ENCODE measurements at regions not wholly inside any gene's neighbourhood (a gene's known extent, or its start where the extent isn't known, plus 50 kb on each side); places are given as distances from the start of the nearest gene placed in this dataset.

- Histone ChIP-seq H3K79me2 (ENCODE audit: insufficient read depth, low read length) (no peaks in the 10 kb centered on the region), H3F3A (ENCODE audit: low read depth) (no peaks in the 10 kb centered on the region), H4K20me1 (ENCODE audit: insufficient read depth, low read length, poor library complexity, severe bottlenecking) (no peaks in the 10 kb centered on the region), H2AFZ (ENCODE audit: low read length) (no peak overlapping the region), H3K4me3 (ENCODE audit: low read length, poor library complexity, severe bottlenecking) (no peak overlapping the region), H3K9ac (ENCODE audit: low read depth, low read length, poor library complexity, severe bottlenecking) (no peak overlapping the region), H3K4me1 (ENCODE audit: insufficient read depth, low read length, poor library complexity, severe bottlenecking) (peaks cover 6% of the 10 kb centered on the region), H3K9me2 (replicated peaks; ENCODE audit: low read depth, low read length) (no peaks in the 10 kb centered on the region), H3K4me2 (ENCODE audit: low read depth, low read length, poor library complexity, severe bottlenecking) (no peak overlapping the region), H3K27me3 (ENCODE audit: insufficient read depth, low read length, poor library complexity, severe bottlenecking) (no peaks in the 10 kb centered on the region), H3K9me3 (ENCODE audit: insufficient read depth, low read depth, low read length) (no peaks in the 10 kb centered on the region), H3K36me3 (ENCODE audit: insufficient read depth, low read length) (no peaks in the 10 kb centered on the region)
- no peak for TF ChIP-seq EZH2phosphoT487 (IDR thresholded peaks at IDR 0.05; ENCODE audit: borderline replicate concordance)
- TF ChIP-seq CTCF (conservative IDR thresholded peaks at IDR 0.05; ENCODE audit: low read length): no peak
These were observed 58.7 kb upstream of the ATL2 start for GRCh38 chr2:38435775-38436174.

GRCh38 chr2:38434595-38434994, 57.5 kb upstream of the ATL2 start:
- Histone ChIP-seq H3K4me1 (ENCODE audit: insufficient read depth, low read length, poor library complexity, severe bottlenecking) (peaks cover 6% of the 10 kb centered on the region), H3K79me2 (ENCODE audit: insufficient read depth, low read length) (no peaks in the 10 kb centered on the region), H3K9me3 (ENCODE audit: insufficient read depth, low read depth, low read length) (no peaks in the 10 kb centered on the region), H4K20me1 (ENCODE audit: insufficient read depth, low read length, poor library complexity, severe bottlenecking) (no peaks in the 10 kb centered on the region), H3K36me3 (ENCODE audit: insufficient read depth, low read length) (no peaks in the 10 kb centered on the region), H3K4me3 (ENCODE audit: low read length, poor library complexity, severe bottlenecking) (no peak overlapping the region), H3K27me3 (ENCODE audit: insufficient read depth, low read length, poor library complexity, severe bottlenecking) (no peaks in the 10 kb centered on the region), H3K4me2 (ENCODE audit: low read depth, low read length, poor library complexity, severe bottlenecking) (no peak overlapping the region), H2AFZ (ENCODE audit: low read length) (no peak overlapping the region), H3K9me2 (replicated peaks; ENCODE audit: low read depth, low read length) (no peaks in the 10 kb centered on the region), H3F3A (ENCODE audit: low read depth) (no peaks in the 10 kb centered on the region), H3K9ac (ENCODE audit: low read depth, low read length, poor library complexity, severe bottlenecking) (no peak overlapping the region)
- TF ChIP-seq CTCF (conservative IDR thresholded peaks at IDR 0.05; ENCODE audit: low read length): no peak
- no peak for TF ChIP-seq EZH2phosphoT487 (IDR thresholded peaks at IDR 0.05; ENCODE audit: borderline replicate concordance)

- Histone ChIP-seq H3K9me2 (replicated peaks; ENCODE audit: low read depth, low read length) (no peaks in the 10 kb centered on the region), H3K4me1 (ENCODE audit: insufficient read depth, low read length, poor library complexity, severe bottlenecking) (no peaks in the 10 kb centered on the region), H3K79me2 (ENCODE audit: insufficient read depth, low read length) (no peaks in the 10 kb centered on the region), H3F3A (ENCODE audit: low read depth) (no peaks in the 10 kb centered on the region), H3K36me3 (ENCODE audit: insufficient read depth, low read length) (no peaks in the 10 kb centered on the region), H3K4me2 (ENCODE audit: low read depth, low read length, poor library complexity, severe bottlenecking) (no peak overlapping the region), H3K4me3 (ENCODE audit: low read length, poor library complexity, severe bottlenecking) (no peak overlapping the region), H2AFZ (ENCODE audit: low read length) (no peak overlapping the region), H3K27me3 (ENCODE audit: insufficient read depth, low read length, poor library complexity, severe bottlenecking) (no peaks in the 10 kb centered on the region), H3K9me3 (ENCODE audit: insufficient read depth, low read depth, low read length) (no peaks in the 10 kb centered on the region), H3K9ac (ENCODE audit: low read depth, low read length, poor library complexity, severe bottlenecking) (no peak overlapping the region), H4K20me1 (ENCODE audit: insufficient read depth, low read length, poor library complexity, severe bottlenecking) (no peaks in the 10 kb centered on the region)
- TF ChIP-seq CTCF (conservative IDR thresholded peaks at IDR 0.05; ENCODE audit: low read length) (no peak), EZH2phosphoT487 (IDR thresholded peaks at IDR 0.05; ENCODE audit: borderline replicate concordance) (no peak)
These were observed 56.5 kb upstream of the ATL2 start for GRCh38 chr2:38433607-38433975.
